HEK293 (cell line): ENCODE measurements at regions not wholly inside any gene's neighbourhood (a gene's known extent, or its start where the extent isn't known, plus 50 kb on each side); places are given as distances from the start of the nearest gene placed in this dataset.

Experiments used
- CTCF ChIA-PET: fragments of 350-600 bp; formaldehyde crosslinking; extraction: SDS; loops from one replicate; lab custom pipeline; 2021; ENCODE audit warnings: antibody characterized with exemption; lab: Yijun Ruan, JAX
- POLR2A ChIA-PET: fragments of 300-600 bp; formaldehyde crosslinking; extraction: SDS; loops from one replicate; lab custom pipeline; 2020; ENCODE audit warnings: antibody characterized with exemption, inconsistent platforms; lab: Yijun Ruan, JAX
- H3K27ac ChIP-seq: fragments of 200-500 bp; sonication (Bioruptor generic); 2 replicates; pipeline ENCODE4 v1.5.1; 2014; ENCODE audit warnings: low read depth, low read length, control low read depth, inconsistent platforms; ENCODE audit errors: extremely low read depth
- H3K36me3 ChIP-seq, 2 experiments: fragments of 200-500 bp in 1 of 2; sonication (Bioruptor generic) in 1 of 2; 1 replicate in 1 of 2; 2 replicates in 1 of 2; pipeline ENCODE4 v1.5.1; 2014 to 2017; ENCODE audit warnings: inconsistent platforms in 2 of 2, low read length in 2 of 2; ENCODE audit not compliant: control insufficient read depth in 2 of 2, insufficient read depth in 1 of 2
- H3K4me1 ChIP-seq: fragments of 200-500 bp; sonication (Bioruptor generic); 2 replicates; pipeline ENCODE4 v1.5.1; 2014; ENCODE audit warnings: mild to moderate bottlenecking, low read length, inconsistent platforms; ENCODE audit not compliant: control insufficient read depth, insufficient read depth
- H3K4me3 ChIP-seq: 2 replicates; pipeline ENCODE4 v1.5.1; 2011; ENCODE audit warnings: low read depth, mild to moderate bottlenecking, control low read depth, low read length, moderate library complexity
- H3K9me3 ChIP-seq: fragments of 200-500 bp; sonication (Bioruptor generic); 2 replicates; pipeline ENCODE4 v1.5.1; 2014; ENCODE audit warnings: low read depth, low read length, inconsistent platforms; ENCODE audit not compliant: control insufficient read depth, insufficient read depth
- ATF2 ChIP-seq: fragments of 450-650 bp; formaldehyde crosslinking; IDR thresholded peaks from 2 replicates; pipeline ENCODE4 v1.5.1; 2016; ENCODE audit warnings: missing biosample characterization, missing genetic modification characterization, low read depth
- GFI1B ChIP-seq: fragments of 450-650 bp; formaldehyde crosslinking; IDR thresholded peaks from 2 replicates; pipeline ENCODE4 v1.5.1; 2016; ENCODE audit warnings: missing biosample characterization, missing genetic modification characterization
- KLF17 ChIP-seq: fragments of 450-650 bp; formaldehyde crosslinking; IDR thresholded peaks from 2 replicates; pipeline ENCODE4 v1.5.1; 2016; ENCODE audit warnings: missing biosample characterization, missing genetic modification characterization
- PRDM1 ChIP-seq: fragments of 450-650 bp; formaldehyde crosslinking; IDR thresholded peaks from 2 replicates; pipeline ENCODE4; 2016; ENCODE audit warnings: missing biosample characterization, missing genetic modification characterization
- PRDM10 ChIP-seq: fragments of 450-650 bp; formaldehyde crosslinking; IDR thresholded peaks from 2 replicates; pipeline ENCODE4 v1.5.1; 2016; ENCODE audit warnings: missing biosample characterization, missing genetic modification characterization
- SCRT1 ChIP-seq: fragments of 450-650 bp; formaldehyde crosslinking; IDR thresholded peaks from 2 replicates; pipeline ENCODE4 v1.5.1; 2016; ENCODE audit warnings: missing biosample characterization, missing genetic modification characterization, borderline replicate concordance
- ZBTB48 ChIP-seq: fragments of 450-650 bp; formaldehyde crosslinking; IDR thresholded peaks from 2 replicates; pipeline ENCODE4 v1.5.1; 2016; ENCODE audit warnings: missing biosample characterization, missing genetic modification characterization
- ZBTB6 ChIP-seq: fragments of 450-650 bp; formaldehyde crosslinking; IDR thresholded peaks from 2 replicates; pipeline ENCODE4 v1.5.1; 2017; ENCODE audit warnings: missing biosample characterization, missing genetic modification characterization
- ZNF112 ChIP-seq: fragments of 450-650 bp; formaldehyde crosslinking; IDR thresholded peaks from 2 replicates; pipeline ENCODE4 v1.5.0; 2017; ENCODE audit warnings: missing biosample characterization, missing genetic modification characterization
- ZNF138 ChIP-seq: fragments of 450-650 bp; formaldehyde crosslinking; IDR thresholded peaks from 2 replicates; pipeline ENCODE4 v1.5.1; 2016; ENCODE audit warnings: missing biosample characterization, missing genetic modification characterization, borderline replicate concordance
- ZNF175 ChIP-seq: fragments of 450-650 bp; formaldehyde crosslinking; IDR thresholded peaks from 2 replicates; pipeline ENCODE4 v1.5.1; 2016; ENCODE audit warnings: missing biosample characterization, missing genetic modification characterization
- ZNF266 ChIP-seq: fragments of 450-650 bp; formaldehyde crosslinking; IDR thresholded peaks from 2 replicates; pipeline ENCODE4 v1.5.1; 2016; ENCODE audit warnings: missing biosample characterization, missing genetic modification characterization, low read depth
- ZNF324 ChIP-seq: fragments of 450-650 bp; formaldehyde crosslinking; IDR thresholded peaks from 2 replicates; pipeline ENCODE4 v1.5.1; 2016; ENCODE audit warnings: missing biosample characterization, missing genetic modification characterization
- ZNF341 ChIP-seq: fragments of 450-650 bp; formaldehyde crosslinking; IDR thresholded peaks from 2 replicates; pipeline ENCODE4; 2016; ENCODE audit warnings: low read depth, missing biosample characterization, missing genetic modification characterization
- ZNF350 ChIP-seq: fragments of 450-650 bp; formaldehyde crosslinking; IDR thresholded peaks from 2 replicates; pipeline ENCODE4 v1.5.0; 2017; ENCODE audit warnings: missing biosample characterization, mild to moderate bottlenecking, missing genetic modification characterization
- ZNF362 ChIP-seq: fragments of 450-650 bp; formaldehyde crosslinking; IDR thresholded peaks from 2 replicates; pipeline ENCODE4 v1.5.1; 2016; ENCODE audit warnings: missing biosample characterization, missing genetic modification characterization
- ZNF366 ChIP-seq: fragments of 450-650 bp; formaldehyde crosslinking; conservative IDR thresholded peaks from 2 replicates; pipeline ENCODE4 v1.5.1; 2016; ENCODE audit warnings: missing biosample characterization, missing genetic modification characterization
- ZNF529 ChIP-seq: fragments of 450-650 bp; formaldehyde crosslinking; IDR thresholded peaks from 2 replicates; pipeline ENCODE4 v1.5.1; 2017; ENCODE audit warnings: missing genetic modification characterization, missing biosample characterization; ENCODE audit not compliant: insufficient replicate concordance
- ZNF561 ChIP-seq: fragments of 450-650 bp; IDR thresholded peaks from 2 replicates; pipeline ENCODE4 v1.5.1; 2018; ENCODE audit warnings: missing biosample characterization, missing genetic modification characterization, borderline replicate concordance
- ZNF585B ChIP-seq: fragments of 450-650 bp; formaldehyde crosslinking; IDR thresholded peaks from 2 replicates; pipeline ENCODE4 v1.5.1; 2016; ENCODE audit warnings: missing biosample characterization, missing genetic modification characterization
- ZNF704 ChIP-seq: fragments of 450-650 bp; formaldehyde crosslinking; IDR thresholded peaks from 2 replicates; pipeline ENCODE4 v1.5.1; 2016; ENCODE audit warnings: missing biosample characterization, missing genetic modification characterization
- ZNF768 ChIP-seq: fragments of 450-650 bp; formaldehyde crosslinking; IDR thresholded peaks from 2 replicates; pipeline ENCODE4 v1.5.1; 2018; ENCODE audit warnings: missing biosample characterization, mild to moderate bottlenecking, missing genetic modification characterization
- ZSCAN30 ChIP-seq: fragments of 450-650 bp; IDR thresholded peaks from 2 replicates; pipeline ENCODE4 v1.5.1; 2018; ENCODE audit warnings: missing biosample characterization, mild to moderate bottlenecking, missing genetic modification characterization, moderate library complexity

- Histone ChIP-seq H3K36me3 (no peaks in the 10 kb centered on the region), H3K9me3 (no peaks in the 10 kb centered on the region), H3K4me3 (no peak overlapping the region), H3K27ac (no peak overlapping the region), H3K4me1 (no peaks in the 10 kb centered on the region)
- CTCF ChIA-PET = interaction anchor here (0.5 to 17.8 kb wide), 5 partner anchors 9 to 253 kb away, joined by 3 to 484 read pairs (median 4); no protein-coding TSS in a partner anchor
- TF ChIP-seq ZNF324 (tag by site-specific recombination) (no peak), PRDM1 (tag by site-specific recombination) (0 out of 2 replicates have a peak, but pooled peaks have one; percentile 21), ATF2 (tag by site-specific recombination) (no peak), ZNF350 (no peak), ZNF561 (tag by site-specific recombination) (no peak), ZBTB6 (tag by site-specific recombination) (no peak), ZNF585B (tag by site-specific recombination) (no peak), ZNF362 (tag by site-specific recombination) (peak; percentile 75; the same call in 1 of the 2 replicates), ZNF112 (tag by site-specific recombination) (no peak), ZSCAN30 (tag by site-specific recombination) (no peak), ZBTB48 (no peak), KLF17 (tag by site-specific recombination) (no peak), SCRT1 (no peak), ZNF366 (tag by site-specific recombination) (no peak)
- POLR2A ChIA-PET = interaction anchor here (1.1 kb wide), 1 partner anchor 138 kb away, joined by 15 read pairs; no protein-coding TSS in a partner anchor
Observed at GRCh38 chr9:69976152-69976551, 67.5 kb upstream of the MAMDC2 start.

- CTCF ChIA-PET = no interaction called here
- no peak overlapping the region for H3K27ac ChIP-seq
- TF ChIP-seq ZNF266 (no peak), ZNF529 (no peak), ZNF704 (no peak)
- TF ChIP-seq, all 188 proteins: peak for 0
- no peaks in the 10 kb centered on the region for H3K4me1 ChIP-seq
- H3K9me3 ChIP-seq = no peaks in the 10 kb centered on the region
- H3K36me3 ChIP-seq = no peaks in the 10 kb centered on the region
- H3K4me3 ChIP-seq = no peak overlapping the region
- POLR2A ChIA-PET = no interaction called here
Observed at GRCh38 chr9:69980041-69980440, 63.6 kb upstream of the MAMDC2 start.

GRCh38 chr9:69980591-69980990, 63.1 kb upstream of the MAMDC2 start:
- ChIA-PET CTCF (interaction anchor here (5.8 kb wide), 1 partner anchor 9 kb away, joined by 31 read pairs; no protein-coding TSS in a partner anchor), POLR2A (no interaction called here)
- Histone ChIP-seq H3K27ac (no peak overlapping the region), H3K4me1 (no peaks in the 10 kb centered on the region), H3K9me3 (no peaks in the 10 kb centered on the region), H3K36me3 (no peaks in the 10 kb centered on the region), H3K4me3 (no peak overlapping the region)
- TF ChIP-seq PRDM10 (no peak), ZNF175 (no peak), ZNF138 (no peak), ZNF341 (tag by site-specific recombination) (no peak), GFI1B (tag by site-specific recombination) (no peak), ZNF768 (tag by site-specific recombination) (no peak)
